Stimulated activated CD4-positive, alpha-beta T cell treated with anti-CD3 and anti-CD28 coated beads, Interleukin-12 subunit alpha, Interleukin-12 subunit beta, amount 100 ng/mL, for 48 hours (primary cell): ENCODE measurements at regions not wholly inside any gene's neighbourhood (a gene's known extent, or its start where the extent isn't known, plus 50 kb on each side); places are given as distances from the start of the nearest gene placed in this dataset.
"Not testable (repeated sequence)": the region's sequence is repeated elsewhere in the genome, so short reads cannot be mapped to it uniquely, and the experiment has no call there.

Source experiments
- DNase-seq, 3 donors: peaks; one replicate each; pipeline ENCODE4 v3.0.0-alpha.2; 2020; ENCODE audit warnings: low read depth in 2 of 3, low spot score in 1 of 3

GRCh38 chr22:23443905-23444304 is 136.2 kb downstream of the IGLL1 start:
- not testable (repeated sequence) for DNase-seq

DNA sequence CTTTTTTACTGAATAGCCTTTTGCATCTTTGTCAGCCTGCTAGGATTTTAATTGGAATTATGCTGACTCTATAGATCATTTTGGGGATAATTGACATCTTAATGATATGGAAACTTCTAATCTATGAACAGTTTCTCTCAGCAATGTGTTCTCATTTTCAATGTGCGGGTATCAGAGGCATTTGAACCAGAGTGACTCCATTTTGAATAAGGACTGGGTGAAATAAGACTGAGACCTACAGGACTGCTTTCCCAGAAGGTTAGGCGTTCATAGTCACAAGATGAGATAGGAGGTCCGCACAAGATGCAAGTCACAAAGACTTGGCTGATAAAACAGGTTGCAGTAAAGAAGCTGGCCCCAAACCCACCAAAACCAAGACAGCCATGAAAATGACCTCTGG is 140.5 kb downstream of the IGLL1 start:
- not testable (repeated sequence) for DNase-seq

DNA sequence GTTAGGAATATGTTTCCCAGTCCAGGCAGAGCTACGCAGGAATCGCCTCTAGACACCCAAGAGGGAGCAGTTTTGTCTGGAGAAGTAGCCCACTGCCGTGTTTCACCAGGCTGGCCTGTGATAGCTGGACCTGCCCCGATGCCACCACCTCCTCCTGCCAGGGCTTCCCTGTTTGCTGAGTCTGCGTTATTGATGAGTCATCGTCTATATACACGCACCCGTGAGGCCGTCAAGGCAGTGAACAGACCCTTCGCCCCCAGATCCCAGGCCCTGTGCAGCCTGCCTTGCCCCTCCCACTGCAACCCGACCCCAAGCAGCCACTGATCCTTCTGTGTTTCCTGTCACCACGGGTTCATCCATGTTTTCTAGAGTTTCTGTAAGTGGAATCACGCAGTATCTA is 141.9 kb downstream of the IGLL1 start:
- DNase-seq, result no peak

DNA sequence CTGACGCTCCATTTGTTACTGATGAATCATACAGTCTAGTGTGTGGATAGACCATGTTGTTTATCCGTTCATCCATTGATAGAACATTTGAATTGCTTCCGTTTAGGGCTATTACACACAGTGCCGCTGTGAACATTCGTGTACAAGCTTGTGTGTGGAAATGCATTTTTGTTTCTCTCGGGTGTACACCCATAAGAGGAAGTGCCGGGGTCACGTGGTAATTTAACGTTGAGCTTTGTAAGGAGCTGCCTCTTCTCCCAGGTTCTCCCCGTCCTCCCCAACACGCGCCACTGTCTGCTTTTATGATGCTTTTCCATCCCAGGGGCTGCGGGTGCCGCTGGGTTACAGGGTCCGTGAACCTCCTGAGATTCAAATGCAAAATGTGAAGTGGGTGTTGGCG is 142.3 kb downstream of the IGLL1 start:
- DNase-seq, result no peak

DNA sequence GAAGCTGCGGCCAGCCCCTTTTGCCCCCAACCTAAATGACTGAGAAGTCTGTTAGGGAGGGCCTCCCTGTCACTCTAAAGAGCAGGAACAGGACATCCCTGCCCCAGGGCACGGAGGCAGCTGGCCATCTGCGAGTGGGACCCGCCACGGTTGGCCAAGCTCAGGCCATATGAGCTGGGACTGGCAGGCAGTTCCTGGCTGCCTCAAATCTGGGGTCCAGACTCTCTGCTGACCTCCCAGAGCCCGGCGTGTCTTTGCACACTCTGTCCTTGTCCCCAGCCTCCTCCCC is 143.0 kb downstream of the IGLL1 start:
- not testable (repeated sequence) for DNase-seq

GRCh38 chr22:23436354-23437106 is 143.6 kb downstream of the IGLL1 start:
- DNase-seq, result not testable (repeated sequence)

DNA sequence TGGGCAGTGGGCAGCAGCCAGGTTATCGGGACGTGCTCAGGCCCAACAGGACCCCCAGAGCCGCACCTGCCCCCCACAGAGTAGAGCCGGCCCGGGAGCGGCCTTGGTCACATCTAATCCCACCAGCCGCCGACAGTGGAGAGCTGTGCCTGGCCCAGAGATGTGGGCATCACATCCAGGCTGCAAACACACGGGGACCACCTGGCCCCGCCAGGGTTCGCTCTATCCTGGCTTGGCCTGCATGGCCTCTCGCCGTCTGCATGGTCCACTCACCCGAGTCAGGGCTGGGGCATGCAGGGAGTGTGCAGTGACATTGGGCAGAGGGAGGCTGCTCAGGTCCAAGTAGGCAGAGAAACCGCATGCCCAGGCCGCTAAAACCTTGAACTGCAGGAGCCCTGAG is 144.9 kb downstream of the IGLL1 start:
- not testable (repeated sequence) for DNase-seq

DNA sequence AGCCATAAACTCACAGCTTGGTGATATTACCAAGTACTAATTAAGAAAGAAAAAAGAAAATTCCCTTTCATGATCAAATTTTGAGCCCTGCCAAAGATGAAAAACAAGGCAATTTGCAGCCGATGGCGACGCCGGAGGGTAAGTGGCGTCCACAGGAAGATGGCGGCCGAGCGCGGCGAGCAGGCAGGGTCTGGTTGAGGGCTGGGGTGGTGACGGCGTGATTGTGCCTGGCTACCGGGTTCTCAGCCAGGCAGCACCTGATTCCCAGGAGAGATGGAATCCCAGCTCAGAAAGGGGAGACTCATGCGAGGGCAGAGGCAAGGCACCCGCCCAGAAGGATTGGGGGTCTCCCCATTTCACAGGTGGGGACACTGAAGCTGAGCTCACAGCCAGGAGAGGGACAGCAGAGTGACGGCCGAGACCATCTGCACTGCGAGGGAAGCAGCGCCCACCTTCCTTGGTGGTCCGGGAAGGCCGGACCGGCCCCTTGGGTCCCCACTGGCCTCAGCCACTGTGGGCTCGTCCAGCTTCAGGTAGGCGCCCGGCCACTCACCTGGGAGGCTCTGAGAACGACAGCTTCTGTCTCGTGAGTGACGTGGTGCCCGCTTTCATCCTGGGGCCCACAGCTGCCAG is 145.8 kb downstream of the IGLL1 start:
- DNase-seq, result not testable (repeated sequence)

- peak; percentile 16 to 31 (median 22) for DNase-seq
Measured at GRCh38 chr22:23433127-23434005, 146.7 kb downstream of the IGLL1 start.

- not testable (repeated sequence) for DNase-seq
Measured at GRCh38 chr22:23432719-23433118, 147.4 kb downstream of the IGLL1 start.

DNA sequence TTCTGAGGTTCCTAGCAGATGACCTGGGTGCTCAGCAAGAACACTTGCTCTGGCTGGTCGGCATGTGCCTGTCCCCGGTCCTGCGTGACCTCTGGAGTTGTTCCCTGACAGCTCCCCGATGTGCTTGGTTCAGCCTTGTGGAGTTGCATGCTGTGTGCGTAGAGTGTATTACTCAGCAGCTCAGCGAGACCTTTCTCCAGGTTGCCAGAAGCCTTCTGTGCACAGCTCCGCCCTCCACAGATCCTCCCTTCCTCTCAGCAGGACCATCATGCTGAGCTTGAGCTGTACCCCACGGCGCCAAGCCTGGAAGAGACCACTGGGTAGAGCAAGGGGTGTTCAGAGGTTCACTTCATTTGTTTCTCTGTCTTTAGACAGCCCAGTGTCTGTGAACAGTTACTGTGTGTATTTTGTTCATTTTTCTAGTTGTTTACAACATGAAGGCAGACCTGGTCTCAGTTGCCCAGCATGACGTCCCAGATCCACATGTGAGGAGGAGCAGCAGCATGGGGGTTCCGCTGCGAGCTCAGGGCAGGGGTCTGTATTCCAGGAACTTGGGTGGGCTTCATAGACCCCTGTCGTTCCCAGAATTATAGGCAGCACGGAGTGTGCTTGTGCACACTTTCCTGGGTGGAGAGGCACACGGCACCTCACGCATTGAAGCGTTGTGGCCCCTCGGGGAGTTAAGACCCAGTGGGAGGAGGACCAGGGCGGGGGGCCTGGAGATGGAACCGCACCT is 148.6 kb downstream of the IGLL1 start:
- DNase-seq, result no peak

GRCh38 chr22:23424551-23425068 is 155.5 kb downstream of the IGLL1 start:
- not testable (repeated sequence) for DNase-seq

DNA sequence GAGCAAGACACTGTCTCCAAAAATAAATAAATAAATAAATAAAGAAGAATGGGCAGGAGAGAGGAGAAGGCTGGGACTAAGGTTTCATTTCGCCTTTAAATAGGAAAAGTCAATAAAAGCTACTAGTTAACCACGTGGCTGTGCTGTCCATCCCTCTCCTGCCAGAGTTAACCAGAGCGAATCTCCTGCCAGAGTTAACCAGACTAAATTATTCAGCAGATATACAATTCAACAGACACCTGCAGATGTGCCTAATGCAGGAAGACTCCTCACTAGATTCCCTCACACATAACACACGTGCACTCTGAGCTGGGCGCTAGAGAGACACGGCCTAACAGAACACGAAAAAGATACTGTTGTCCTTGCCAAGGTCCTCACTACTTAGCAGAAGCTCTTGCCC is 156.1 kb downstream of the IGLL1 start:
- DNase-seq, result no peak

DNA sequence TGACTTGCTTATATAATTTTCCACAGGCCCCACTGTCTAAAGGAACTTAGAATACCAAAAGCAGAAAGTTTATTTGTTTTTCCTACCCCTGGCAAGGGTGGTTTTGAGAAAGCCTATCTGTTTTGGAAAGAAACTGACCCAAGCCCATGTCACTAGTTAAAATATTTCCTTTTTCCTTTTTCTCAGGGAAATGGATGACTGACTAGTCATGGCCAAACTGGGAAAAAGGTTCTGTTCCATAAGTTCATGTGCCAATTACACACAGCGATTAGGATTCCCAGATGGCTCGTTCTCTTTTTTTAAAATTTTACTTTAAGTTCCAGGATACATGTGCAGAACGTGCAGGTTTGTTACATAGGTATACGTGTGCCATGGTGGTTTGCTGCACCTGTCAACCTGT is 157.8 kb downstream of the IGLL1 start:
- not testable (repeated sequence) for DNase-seq

- DNase-seq, result not testable (repeated sequence)
Measured at GRCh38 chr22:23421300-23421699, 158.8 kb downstream of the IGLL1 start.

DNA sequence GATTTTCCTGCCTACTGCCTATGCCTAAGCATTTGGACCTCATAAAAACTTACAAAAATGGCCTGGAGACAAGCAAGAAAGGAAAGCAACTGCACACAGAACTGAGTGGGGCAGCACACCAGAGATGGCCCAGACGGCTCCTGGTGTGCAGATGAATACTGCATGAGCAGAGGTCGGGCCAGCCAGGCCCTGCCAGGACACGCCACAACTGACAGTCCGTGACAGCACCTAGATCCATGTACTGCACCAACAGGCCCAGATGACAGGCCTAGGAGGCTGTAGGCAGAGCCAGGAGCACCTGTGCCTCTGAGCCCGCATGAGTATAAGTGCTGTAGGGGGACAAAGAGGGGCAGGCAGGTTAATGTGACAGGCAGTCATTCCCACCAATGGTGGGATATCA is 160.2 kb downstream of the IGLL1 start:
- DNase-seq, result no peak

- DNase-seq, result no peak
Measured at GRCh38 chr22:23419171-23419570, 160.9 kb downstream of the IGLL1 start.

DNA sequence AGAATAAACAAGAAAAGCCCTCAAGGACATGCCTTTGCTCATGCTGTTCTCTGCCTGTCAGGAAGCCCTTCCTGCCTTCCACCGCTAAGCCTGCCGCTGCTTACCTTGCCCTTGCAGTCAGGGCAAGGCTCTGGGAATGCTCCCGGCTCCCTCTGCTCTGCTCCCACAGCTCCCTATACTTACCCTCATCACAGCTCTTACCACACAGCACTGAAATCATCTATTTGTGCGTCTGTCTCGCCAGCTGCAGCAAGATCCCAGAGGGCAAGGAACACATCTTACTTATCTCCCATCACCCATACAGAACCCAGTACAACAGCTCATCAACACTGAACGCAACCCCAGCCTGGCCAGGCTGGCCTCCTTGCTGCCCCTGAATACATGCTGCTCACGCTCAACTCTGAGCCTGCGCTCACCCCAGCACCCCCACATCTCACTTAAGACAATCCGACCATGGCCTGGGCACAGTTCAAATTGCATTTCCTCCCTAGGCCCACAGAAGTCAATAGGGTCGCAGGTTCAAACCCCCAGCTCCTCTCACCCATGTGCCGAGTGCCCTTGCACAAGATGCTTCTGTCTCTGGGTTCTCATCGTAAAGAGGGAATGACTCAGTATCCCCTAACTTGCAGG is 161.8 kb downstream of the IGLL1 start:
- no peak for DNase-seq

- not testable (repeated sequence) for DNase-seq
Measured at GRCh38 chr22:23417327-23417726, 162.8 kb downstream of the IGLL1 start.

DNA sequence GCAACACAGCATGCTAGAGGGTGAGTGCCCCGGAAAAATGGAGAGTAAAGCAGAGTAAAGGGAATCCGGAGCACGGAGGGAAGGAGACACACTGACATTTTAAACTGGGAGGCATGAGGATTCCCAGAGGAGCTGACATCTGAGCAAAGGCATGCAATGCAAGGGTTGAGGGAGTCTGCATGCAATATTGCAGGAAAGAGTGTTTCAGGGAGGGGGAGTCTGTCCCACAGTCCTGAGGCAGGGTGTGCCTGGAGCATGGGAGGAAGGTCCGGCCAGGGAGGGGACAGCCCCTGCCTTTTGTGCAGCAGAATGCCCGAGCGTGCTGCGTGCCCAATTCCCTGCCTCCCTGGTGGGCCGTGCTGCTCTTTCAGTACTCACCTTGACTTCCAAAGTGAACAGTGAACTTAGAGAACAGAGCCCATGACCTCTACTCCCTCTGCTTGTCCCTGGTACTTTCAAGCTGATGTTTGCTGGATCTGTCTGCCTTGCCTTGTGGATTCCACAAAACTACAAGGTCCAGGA is 163.9 kb downstream of the IGLL1 start:
- DNase-seq, result not testable (repeated sequence)
